NCI-H146 (cell line): ENCODE measurements at regions not wholly inside any gene's neighbourhood (a gene's known extent, or its start where the extent isn't known, plus 50 kb on each side); places are given as distances from the start of the nearest gene placed in this dataset.
"Not testable (repeated sequence)": the region's sequence is repeated elsewhere in the genome, so short reads cannot be mapped to it uniquely, and the experiment has no call there.

Experiments used
- DNase-seq: peaks from one replicate; lab custom pipeline; 2025; lab: John Stamatoyannopoulos, UW

DNA sequence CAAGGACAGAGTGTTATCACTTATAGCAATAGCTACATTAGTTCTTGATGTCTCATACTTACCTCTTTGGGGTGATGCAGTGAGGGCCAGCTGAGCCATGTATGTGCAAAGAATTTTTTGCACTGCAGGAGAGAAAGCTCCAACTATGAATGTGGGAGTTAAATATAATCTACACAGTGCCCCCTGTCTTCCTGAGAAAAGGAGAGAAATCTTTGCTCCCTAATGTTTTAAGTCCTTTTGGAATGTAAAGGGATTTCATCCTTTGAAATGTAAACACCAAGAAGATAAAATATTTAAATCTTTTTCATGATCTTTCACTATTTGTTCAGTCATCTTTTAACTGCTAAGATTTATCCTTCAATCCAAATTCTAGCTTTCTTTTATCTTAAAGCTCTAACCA lies 822.1 kb downstream of the TENT5A start:
- DNase-seq = no peak

DNA sequence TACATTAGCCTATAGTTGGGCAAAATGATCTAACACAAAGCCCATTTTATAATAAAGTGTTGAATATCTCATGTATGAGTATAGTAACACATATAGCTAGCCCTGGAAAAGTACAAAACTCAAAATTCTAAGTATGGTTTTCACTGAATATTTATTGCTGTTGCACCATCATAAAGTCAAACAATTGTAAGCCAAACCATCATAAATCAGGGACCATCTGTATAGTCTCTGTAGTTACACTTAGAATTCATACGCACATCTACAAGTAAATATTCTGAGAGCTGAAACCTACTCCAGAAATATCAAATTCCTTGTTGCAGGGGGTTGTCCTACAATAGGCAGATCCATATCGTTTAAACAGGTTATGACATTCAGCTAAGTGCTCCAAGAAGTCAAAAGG lies 817.3 kb downstream of the BCKDHB start:
- no peak for DNase-seq

DNA sequence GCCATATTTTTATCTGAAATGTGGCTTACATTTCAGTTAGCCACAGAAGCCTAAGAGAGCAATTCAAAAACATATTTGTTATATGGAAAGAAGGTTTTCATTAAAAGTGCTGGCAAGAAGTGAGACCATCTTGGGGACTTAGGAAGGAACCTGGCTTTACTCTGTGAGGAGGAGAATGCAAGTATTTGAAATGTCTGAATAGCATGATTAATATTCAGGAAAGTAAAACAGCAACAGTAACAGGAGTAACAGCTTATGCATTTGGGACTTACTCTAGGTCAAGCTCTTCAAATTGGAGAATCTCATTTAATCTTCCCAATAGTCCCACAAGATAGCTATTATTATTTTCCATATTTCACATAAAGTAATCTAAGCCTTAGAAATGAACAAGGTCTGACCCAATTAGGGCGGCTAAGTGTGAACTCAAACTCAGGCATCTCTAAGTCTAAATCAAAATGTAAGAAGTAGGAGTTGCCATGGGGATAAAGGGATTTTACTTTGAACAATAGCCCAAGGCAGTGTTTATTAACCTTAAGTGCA lies 816.5 kb downstream of the BCKDHB start:
- DNase-seq = no peak

DNA sequence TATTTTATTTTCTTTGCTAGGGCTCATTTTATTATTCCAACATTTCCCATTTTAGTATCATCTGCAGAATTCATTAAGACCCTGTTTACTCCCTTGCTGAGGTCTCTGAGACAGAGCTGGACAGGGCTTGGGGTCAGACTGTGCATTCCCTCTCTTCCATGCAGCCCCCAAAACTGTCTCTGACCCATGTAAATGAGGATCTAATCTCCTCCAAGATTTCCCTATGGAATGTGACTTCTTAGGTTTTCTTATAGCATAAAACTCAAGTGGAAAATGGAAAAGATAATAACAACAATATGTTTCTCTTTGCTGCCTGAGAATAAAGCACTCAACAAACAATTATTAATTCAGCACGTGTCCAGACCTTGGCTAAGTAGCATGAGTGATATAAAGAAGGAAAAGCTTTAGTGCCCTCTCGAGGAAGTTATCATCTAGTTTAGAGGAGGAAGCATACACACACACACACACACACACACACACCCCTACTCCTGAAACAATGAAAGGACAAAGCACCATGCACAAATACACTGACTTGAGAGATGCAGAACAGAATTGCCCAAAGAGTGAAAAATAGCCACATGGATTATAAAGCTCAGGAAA lies 815.5 kb downstream of the BCKDHB start:
- no peak for DNase-seq

DNA sequence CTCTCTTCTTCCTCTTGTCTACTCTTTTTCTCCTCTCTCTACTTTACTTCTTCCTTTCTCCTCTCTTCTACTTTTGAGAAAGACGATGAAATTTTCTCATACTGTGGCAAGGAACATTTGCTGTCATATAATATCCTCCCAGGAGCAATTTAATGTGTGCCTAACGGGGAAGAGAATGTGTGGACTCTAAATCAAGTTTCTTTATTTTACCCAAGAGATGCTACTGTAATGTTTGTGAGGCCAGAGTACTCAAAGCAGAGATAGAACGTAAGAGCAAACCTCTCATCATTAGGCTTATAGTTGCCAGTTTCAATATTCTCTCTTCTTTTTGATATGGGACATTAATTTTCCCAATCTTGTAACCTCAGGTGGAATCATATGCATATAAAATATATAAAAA lies 801.4 kb downstream of the BCKDHB start:
- no peak for DNase-seq

DNA sequence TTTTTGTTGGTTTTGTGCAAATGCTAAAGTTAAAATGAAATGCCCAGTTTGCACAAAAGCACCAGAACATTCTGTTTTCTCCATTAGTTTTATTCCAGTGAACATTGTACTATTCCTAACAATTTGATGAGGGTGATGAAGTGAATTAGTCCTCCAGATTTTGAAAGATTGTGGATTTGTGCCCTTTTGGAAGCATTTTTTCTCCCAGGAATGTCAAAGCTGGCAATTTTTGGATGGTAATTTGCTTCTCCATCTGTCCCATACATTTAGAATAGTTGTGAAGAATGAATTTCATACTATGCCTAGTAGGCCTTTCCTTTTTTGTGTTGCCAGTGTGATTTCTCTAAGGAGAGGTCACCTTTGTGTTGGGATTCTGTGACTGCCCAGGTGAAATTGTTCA lies 797.2 kb downstream of the BCKDHB start:
- DNase-seq = no peak

DNA sequence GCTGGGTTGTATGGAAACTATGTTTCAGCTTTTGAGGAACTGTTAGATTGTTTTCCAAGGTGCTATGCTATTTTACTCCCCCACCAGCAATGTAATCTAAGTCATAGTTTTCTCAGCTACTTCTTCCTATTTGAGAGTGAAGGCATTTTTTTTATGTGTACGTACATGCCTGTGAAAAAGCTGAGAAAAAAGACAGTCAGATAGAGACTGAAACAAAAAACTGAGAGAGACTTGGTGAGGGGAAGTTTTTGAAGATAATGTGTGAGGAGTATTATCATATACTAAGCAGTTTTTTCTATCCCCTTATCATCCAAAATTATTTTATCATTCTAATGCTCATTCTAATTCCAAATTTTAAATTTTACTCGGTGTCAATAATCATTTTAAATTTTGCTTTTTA lies 780.0 kb downstream of the BCKDHB start:
- no peak for DNase-seq

DNA sequence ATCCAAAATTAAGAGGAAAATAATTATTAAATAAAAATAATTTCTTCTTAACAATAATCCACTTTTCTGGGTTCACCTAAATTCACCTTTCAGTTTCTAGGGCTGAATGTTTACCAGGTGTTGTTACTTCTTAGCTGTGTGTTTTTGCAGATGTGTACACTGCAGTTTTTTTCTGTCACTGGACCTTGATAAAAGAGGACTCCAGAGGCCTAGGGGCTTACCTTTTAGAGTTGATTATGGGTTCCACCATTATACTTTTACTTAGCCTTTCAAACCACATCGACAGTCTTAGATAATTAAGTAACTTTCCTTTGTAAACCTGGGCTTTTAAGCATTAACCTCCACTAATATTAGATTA lies 766.5 kb downstream of the BCKDHB start:
- DNase-seq = no peak

DNA sequence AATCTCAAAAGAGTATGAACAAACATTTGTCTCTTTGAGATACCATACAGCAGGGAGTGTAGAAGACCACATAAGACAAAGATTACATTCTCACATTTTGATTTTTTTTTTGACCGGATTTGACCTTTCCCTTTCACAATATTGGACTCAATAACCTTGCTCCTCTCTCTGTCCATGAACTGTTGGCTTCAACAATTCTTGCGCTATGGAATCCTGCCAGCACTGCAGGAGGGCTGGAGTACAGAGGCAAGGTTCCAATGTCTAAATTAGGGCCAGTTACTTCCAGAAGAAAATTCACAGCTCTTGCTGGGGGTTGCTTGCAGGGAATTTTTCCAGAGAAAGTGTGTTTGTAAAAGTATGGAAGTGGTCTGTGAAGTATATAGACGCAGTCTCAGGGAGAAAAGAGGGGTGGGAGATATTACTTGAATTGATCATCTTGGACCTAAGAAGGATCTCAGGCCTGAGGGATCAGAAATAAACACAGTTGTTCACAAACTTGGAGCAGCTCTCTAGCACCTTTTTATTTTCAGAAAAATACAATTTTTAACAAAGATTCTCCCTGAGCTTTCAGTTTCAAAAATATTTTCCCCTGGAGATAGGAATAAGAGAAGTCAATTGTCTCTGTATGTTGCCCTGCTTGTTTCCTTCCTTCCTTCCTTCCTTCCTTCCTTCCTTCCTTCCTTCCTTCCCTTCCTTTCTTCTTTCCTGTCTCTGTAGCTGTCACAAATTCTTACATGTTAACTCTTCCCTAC lies 765.9 kb downstream of the BCKDHB start:
- no peak for DNase-seq

DNA sequence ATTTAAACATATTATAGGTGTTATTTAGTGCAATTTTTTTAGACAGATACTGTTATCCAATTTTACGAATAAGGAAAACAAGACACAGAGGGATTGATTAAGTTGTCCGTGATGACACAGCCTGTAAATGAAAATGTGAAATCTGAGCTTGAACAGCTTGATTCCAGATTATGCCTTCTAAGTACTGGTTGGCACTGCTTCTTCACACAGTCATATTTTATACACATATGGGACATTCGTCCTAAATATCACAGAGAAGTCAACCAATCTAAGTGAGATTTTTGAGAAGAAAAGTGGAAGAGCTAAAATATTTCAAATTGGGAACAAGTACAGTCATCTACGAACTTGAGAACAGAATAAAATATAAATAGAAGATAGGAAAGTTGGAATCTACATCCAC lies 756.3 kb downstream of the BCKDHB start:
- no peak for DNase-seq

DNA sequence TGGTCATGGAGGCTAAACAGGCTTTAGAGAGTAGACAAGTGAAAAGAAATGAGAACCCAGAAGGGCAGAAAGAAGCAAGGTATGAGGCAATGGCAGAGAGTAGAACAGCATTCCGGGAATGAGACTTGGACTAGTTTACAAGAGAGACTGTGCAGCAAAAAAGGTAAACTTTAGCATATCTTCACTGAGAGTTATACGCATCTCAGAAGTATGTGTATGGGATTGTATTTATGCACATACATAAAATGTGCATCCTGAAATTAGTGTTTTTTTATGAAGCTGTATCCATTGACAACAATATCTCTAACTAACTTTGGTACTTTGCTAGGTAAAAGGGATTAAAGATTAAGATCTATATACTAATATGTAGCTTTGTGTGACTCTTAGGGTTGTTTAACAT lies 753.6 kb downstream of the BCKDHB start:
- no peak for DNase-seq

DNA sequence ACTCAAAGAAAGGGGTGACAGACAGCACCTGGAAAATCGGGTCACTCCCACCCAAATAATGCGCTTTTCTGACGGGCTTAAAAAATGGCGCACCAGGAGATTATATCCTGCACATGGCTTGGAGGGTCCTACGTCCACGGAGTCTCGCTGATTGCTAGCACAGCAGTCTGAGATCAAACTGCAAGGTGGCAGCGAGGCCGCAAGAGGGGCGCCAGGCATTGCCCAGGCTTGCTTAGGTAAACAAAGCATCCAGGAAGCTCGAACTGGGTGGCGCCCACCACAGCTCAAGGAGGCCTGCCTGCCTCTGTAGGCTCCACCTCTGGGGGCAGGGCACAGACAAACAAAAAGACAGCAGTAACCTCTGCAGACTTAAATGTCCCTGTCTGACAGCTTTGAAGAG lies 741.5 kb downstream of the BCKDHB start:
- DNase-seq = not testable (repeated sequence)

DNA sequence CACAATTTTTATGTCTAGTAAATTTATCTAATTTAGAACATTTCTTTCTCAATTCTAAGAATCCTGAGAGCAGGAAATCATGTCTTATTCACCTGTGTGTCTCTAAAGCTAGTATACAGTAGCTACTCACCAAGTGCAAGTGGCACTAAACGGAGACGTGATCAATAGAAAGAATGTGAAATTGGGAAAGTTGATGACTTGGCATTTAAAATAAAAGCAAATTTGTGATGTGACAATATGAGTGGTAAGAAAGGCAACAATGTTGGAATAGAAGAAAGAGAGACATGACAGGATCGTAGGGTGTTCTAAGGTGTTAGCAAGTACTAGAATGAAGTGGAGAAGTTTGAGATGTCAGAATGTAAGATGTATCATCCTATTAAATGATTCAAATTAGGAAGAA lies 725.9 kb downstream of the BCKDHB start:
- no peak for DNase-seq

DNA sequence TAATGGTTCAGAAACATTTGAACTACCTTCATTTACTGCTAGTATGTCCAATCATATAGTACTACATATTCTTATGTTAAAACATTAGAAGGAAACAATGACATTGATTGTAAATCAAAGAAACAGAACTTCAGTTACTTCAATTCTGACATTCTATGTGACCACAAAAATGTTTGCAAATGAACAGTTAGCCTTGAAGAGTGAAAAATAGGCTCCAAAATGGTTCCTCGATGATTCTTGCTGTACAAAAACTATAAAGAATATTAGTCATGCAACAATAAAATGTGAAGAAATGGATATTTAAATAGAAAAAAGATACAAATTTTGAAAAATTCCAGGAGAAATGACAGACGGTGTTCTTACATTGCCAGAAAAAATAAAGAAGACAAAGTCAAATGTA lies 686.9 kb downstream of the BCKDHB start:
- no peak for DNase-seq

DNA sequence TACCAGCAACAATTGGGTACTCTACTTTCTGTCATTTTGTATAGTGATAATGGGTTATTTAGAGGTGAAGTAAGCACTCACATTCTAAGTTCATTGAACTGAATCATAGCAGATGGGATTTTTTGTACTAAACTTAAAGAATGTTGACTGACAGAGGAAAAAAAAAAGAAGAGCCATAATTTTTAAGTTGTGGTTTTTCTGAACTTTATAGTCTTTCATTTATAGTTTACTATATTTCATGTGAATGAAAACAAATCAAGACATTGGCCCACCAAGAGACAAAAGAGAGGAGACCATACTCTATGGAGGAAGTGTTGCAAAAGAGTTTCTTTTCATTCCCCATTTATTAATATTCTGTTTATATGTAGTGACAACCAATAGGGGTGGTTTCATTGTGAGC lies 685.7 kb downstream of the BCKDHB start:
- no peak for DNase-seq

DNA sequence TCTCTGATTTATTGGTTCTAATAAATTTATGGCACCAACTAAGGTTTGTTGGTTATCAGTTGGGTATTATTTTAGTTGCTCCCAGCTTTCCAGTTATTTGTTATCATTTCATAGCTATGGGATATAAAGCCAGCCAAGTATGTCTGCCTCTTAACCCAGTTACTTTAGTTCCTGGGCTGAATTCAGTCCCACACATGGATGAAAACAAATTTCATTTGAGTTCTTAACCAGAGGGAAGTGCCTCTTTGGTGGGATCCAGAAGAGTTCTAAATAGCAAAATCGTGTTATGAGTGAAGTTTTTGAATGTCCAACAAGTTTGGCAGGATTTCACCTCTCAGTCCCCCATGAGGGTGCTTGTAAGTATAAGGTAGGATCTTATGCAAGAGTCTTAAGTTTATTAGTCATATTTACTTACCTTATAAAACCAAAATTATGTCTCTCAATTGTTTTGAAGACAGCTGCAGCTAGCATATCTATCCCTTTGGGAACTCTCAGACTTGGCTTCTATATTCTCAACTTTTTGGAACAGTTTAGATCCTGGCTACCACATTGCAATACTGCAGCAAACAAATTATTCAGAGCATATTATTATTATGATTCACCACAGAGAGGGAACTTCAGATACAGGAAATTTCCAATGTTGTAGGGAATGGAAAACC lies 683.6 kb downstream of the BCKDHB start:
- DNase-seq = no peak

DNA sequence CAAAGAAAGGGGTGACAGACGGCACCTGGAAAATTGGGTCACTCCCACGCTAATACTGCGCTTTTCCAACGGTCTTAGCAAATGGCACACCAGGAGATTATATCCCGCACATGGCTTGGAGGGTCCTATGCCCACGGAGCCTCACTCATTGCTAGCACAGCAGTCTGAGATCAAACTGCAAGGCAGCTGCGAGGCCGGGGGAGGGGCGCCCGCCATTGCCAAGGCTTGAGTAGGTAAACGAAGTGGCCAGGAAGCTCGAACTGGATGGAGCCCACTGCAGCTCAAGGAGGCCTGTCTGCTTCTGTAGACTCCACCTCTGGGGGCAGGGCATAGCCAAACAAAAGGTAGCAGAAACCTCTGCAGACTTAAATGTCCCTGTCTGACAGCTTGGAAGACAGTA lies 676.8 kb downstream of the BCKDHB start:
- not testable (repeated sequence) for DNase-seq

DNA sequence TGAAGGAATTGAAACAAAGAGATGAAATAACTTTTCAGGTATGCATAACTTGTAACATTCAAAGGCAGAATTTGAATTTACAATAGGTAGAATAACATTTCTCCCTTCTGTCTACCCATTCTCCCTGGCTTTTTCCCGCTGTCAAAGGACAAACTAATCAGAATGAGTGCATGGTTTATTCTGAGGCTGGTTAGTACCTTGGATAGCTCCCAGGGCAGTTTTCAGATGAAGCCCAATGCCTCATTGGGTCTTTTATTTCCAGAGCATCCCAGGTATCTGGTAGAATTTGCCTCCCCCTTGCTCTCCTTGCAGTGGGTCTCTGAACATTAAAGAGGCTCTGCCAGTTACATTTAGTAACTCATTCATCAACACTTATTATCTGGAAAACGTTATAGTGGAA lies 665.5 kb downstream of the BCKDHB start:
- no peak for DNase-seq

DNA sequence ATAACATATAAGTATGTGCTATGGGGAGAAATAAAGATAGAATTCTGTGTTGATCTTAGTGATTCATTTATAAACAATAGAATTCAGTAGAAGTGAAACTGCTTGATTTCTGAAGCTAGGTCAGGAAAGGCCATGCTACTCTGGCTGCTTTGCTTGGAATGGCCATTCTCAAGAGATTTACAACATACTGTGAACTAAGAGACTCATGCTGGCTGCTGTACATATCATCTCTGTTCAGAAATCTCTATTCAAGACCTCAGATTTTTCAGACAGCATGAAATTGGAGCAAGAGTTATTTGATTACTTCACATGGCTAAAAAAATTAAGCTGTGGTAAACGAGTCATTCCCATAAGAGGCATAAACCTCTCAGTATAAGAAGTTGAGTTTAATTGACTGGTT lies 662.6 kb downstream of the BCKDHB start:
- DNase-seq = no peak

DNA sequence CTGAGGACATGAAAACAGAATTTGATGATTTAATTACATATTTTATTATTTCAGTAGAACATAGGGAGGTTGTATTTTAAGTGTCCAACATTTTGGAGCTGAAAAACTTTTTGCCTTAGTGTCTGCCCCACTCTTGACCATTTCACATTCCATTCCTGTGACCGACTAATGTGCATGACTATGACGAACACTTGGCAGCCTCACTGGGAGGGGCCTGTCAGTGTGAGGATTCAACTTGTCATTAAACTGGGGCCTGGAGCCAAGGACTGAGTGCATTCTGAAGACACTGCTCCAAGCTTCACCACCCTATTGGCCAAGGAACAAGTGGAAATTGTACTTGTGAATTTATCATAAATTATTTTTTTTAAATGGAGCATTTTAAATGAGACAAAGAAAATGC lies 661.3 kb downstream of the BCKDHB start:
- no peak for DNase-seq

DNA sequence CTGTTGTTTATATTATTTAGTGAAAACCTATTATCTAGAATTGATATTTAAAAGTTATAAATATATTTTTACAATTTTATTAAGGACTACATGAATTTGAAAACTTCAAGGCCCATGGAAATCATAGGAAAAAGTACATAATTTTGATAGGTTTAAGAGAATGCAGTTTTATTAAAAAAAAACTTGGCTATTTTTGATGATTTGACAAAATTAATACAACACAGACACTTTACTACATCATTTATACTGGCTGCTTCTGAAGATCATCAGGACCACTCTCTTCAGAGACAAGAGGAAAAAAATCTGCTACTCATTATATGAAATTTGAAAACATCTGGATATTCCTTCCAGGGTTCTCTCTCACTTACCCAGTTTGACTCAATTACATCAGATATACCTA lies 637.7 kb downstream of the BCKDHB start:
- DNase-seq = no peak

DNA sequence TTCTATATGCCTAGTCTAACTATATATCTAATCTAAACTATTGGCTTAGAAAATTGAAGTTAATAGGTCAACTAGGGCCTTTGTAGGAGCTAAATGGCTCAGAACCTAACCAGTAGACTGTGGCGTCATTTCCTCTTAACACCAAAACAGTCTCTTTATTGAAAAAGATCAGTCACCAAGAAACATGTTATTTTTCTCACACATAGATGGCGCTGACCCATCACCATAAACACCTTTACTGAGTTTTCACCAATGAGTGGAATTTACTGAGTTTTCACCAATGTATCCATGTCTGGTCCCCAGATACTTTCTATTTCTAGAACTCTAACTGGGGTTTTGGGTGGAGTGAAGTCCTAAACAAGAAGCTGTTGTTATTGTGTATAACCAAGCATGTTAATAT lies 636.0 kb downstream of the BCKDHB start:
- peak; percentile 2 for DNase-seq

DNA sequence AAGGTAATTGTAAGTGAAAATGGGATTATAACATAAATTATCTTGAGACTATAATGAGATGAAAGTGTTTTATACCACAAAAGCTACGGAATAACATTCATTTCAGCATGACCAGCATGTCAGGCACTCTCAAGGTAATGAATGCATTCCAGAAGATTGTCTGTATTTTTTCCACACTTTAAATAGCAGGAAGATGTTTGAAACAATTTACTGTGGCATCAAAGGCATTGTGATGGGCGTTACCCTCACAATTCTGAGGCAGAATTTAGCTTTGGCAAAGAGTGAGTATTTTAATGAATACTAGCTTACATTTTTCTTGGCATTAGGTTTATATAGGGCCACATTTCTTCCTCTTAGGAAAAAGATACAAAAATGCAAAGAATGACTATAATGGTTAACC lies 627.2 kb downstream of the BCKDHB start:
- DNase-seq = no peak
